H9 (cell line): ENCODE measurements at regions not wholly inside any gene's neighbourhood (a gene's known extent, or its start where the extent isn't known, plus 50 kb on each side); places are given as distances from the start of the nearest gene placed in this dataset.

Experiments used
- DNase-seq: peaks from one replicate; pipeline ENCODE4 v3.0.0-alpha.2; 2017
- H2AFZ ChIP-seq: one replicate; pipeline ENCODE4 v1.6.1; 2013; ENCODE audit warnings: mild to moderate bottlenecking, low read length, control low read depth, moderate library complexity
- H2AK5ac ChIP-seq: 2 replicates; pipeline ENCODE4 v1.6.1; 2013; ENCODE audit warnings: low read length, control low read depth, mixed read lengths; ENCODE audit not compliant: insufficient read length
- H2BK120ac ChIP-seq: one replicate; pipeline ENCODE4 v1.6.1; 2013; ENCODE audit warnings: low read depth, mild to moderate bottlenecking, low read length, control low read depth, inconsistent platforms; ENCODE audit not compliant: poor library complexity, severe bottlenecking
- H2BK12ac ChIP-seq: 2 replicates; pipeline ENCODE4 v1.6.1; 2013; ENCODE audit warnings: low read length, control low read depth, mixed read lengths, low read depth; ENCODE audit not compliant: insufficient read length
- H2BK15ac ChIP-seq: 2 replicates; pipeline ENCODE4 v1.6.1; 2013; ENCODE audit warnings: low read depth, low read length, control low read depth
- H2BK20ac ChIP-seq: one replicate; pipeline ENCODE4 v1.6.1; 2013; ENCODE audit warnings: low read depth, mild to moderate bottlenecking, low read length, control low read depth, inconsistent platforms; ENCODE audit not compliant: poor library complexity, severe bottlenecking
- H2BK5ac ChIP-seq: 2 replicates; pipeline ENCODE4 v1.6.1; 2013; ENCODE audit warnings: low read length, control low read depth, mixed read lengths; ENCODE audit not compliant: insufficient read length
- H3K14ac ChIP-seq: 2 replicates; pipeline ENCODE4 v1.6.1; 2013; ENCODE audit warnings: low read length, control low read depth; ENCODE audit not compliant: insufficient read depth
- H3K18ac ChIP-seq: 2 replicates; pipeline ENCODE4 v1.6.1; 2013; ENCODE audit warnings: low read depth, mild to moderate bottlenecking, mixed read lengths, low read length, control low read depth; ENCODE audit not compliant: insufficient read length
- H3K23ac ChIP-seq: 2 replicates; pipeline ENCODE4 v1.6.1; 2013; ENCODE audit warnings: low read length, control low read depth, mixed read lengths, low read depth; ENCODE audit not compliant: insufficient read length
- H3K23me2 ChIP-seq: 2 replicates; pipeline ENCODE4 v1.6.1; 2013; ENCODE audit warnings: low read depth, mild to moderate bottlenecking, mixed read lengths, low read length, control low read depth; ENCODE audit not compliant: insufficient read length, poor library complexity, severe bottlenecking
- H3K27ac ChIP-seq: 2 replicates; pipeline ENCODE4 v1.5.1; 2013; ENCODE audit warnings: low read length, control low read depth, mixed read lengths, low read depth; ENCODE audit not compliant: insufficient read length
- H3K27me3 ChIP-seq: 2 replicates; pipeline ENCODE4 v1.6.1; 2013; ENCODE audit warnings: low read length, control low read depth, inconsistent platforms; ENCODE audit not compliant: insufficient read depth
- H3K4ac ChIP-seq: 2 replicates; pipeline ENCODE4 v1.6.1; 2013; ENCODE audit warnings: low read depth, mild to moderate bottlenecking, control low read depth, inconsistent platforms, low read length, moderate library complexity
- H3K4me1 ChIP-seq: 2 replicates; pipeline ENCODE4 v1.6.1; 2013; ENCODE audit warnings: low read length, control low read depth, inconsistent platforms; ENCODE audit not compliant: insufficient read depth
- H3K4me2 ChIP-seq: 2 replicates; pipeline ENCODE4 v1.6.1; 2013; ENCODE audit warnings: low read length, control low read depth, mixed read lengths; ENCODE audit not compliant: insufficient read length, insufficient read depth
- H3K56ac ChIP-seq: 2 replicates; pipeline ENCODE4 v1.6.1; 2013; ENCODE audit warnings: low read depth, mild to moderate bottlenecking, mixed read lengths, low read length, control low read depth; ENCODE audit not compliant: insufficient read length
- H3K79me1 ChIP-seq: 2 replicates; pipeline ENCODE4 v1.6.1; 2013; ENCODE audit warnings: low read depth, mild to moderate bottlenecking, moderate library complexity, low read length, control low read depth, inconsistent platforms; ENCODE audit not compliant: insufficient read depth, poor library complexity, severe bottlenecking
- H3K79me2 ChIP-seq: 2 replicates; pipeline ENCODE4 v1.6.1; 2013; ENCODE audit warnings: low read length, control low read depth, inconsistent platforms; ENCODE audit not compliant: insufficient read depth
- H3K9ac ChIP-seq: 2 replicates; pipeline ENCODE4 v1.6.1; 2013; ENCODE audit warnings: low read length, control low read depth, mixed read lengths; ENCODE audit not compliant: insufficient read length; ENCODE audit errors: extremely low read depth
- H3K9me3 ChIP-seq: one replicate; pipeline ENCODE4 v1.6.1; 2013; ENCODE audit warnings: low read depth, low read length, inconsistent platforms; ENCODE audit not compliant: control insufficient read depth
- H3T11ph ChIP-seq: one replicate; pipeline ENCODE4 v1.6.1; 2013; ENCODE audit warnings: mild to moderate bottlenecking, low read length, control low read depth, inconsistent platforms
- H4K20me1 ChIP-seq: one replicate; pipeline ENCODE4 v1.6.1; 2013; ENCODE audit not compliant: control insufficient read depth, insufficient read length, insufficient read depth
- H4K5ac ChIP-seq: 2 replicates; pipeline ENCODE4 v1.6.1; 2013; ENCODE audit warnings: low read depth, mild to moderate bottlenecking, mixed read lengths, low read length, control low read depth; ENCODE audit not compliant: insufficient read length
- H4K8ac ChIP-seq: replicated peaks from 2 replicates; pipeline ENCODE4 v1.6.1; 2013; ENCODE audit warnings: low read length, control low read depth, mixed read lengths, low read depth; ENCODE audit not compliant: insufficient read length
- H4K91ac ChIP-seq: 2 replicates; pipeline ENCODE4 v1.6.1; 2013; ENCODE audit warnings: low read depth, mild to moderate bottlenecking, moderate library complexity, mixed read lengths, low read length, control low read depth; ENCODE audit not compliant: insufficient read length
- H3K27ac Mint-ChIP-seq, 3 experiments: 2 replicates in 2 of 3; 3 replicates in 1 of 3; pipeline ENCODE4 v1.8.0; 2020 to 2021; ENCODE audit warnings: mixed read lengths in 3 of 3, mild to moderate bottlenecking in 1 of 3, moderate library complexity in 1 of 3
- H3K27me3 Mint-ChIP-seq: 2 replicates; pipeline ENCODE4 v1.8.0; 2021; ENCODE audit warnings: low read depth, mild to moderate bottlenecking, moderate library complexity, mixed read lengths
- H3K36me3 Mint-ChIP-seq, 3 experiments: 2 replicates in 2 of 3; 3 replicates in 1 of 3; pipeline ENCODE4 v1.8.0; 2020 to 2021; ENCODE audit warnings: low read depth in 3 of 3, mixed read lengths in 3 of 3; ENCODE audit not compliant: insufficient read depth in 1 of 3
- H3K4me1 Mint-ChIP-seq, 2 experiments: 2 replicates each; pipeline ENCODE4 v1.8.0; 2020; ENCODE audit warnings: mixed read lengths in 2 of 2
- H3K4me3 Mint-ChIP-seq, 2 experiments: 2 replicates in 1 of 2; 3 replicates in 1 of 2; pipeline ENCODE4 v1.8.0; 2020 to 2021; ENCODE audit warnings: mild to moderate bottlenecking in 2 of 2, mixed read lengths in 2 of 2, moderate library complexity in 1 of 2
- H3K9me3 Mint-ChIP-seq, 2 experiments: 2 replicates in 1 of 2; 3 replicates in 1 of 2; pipeline ENCODE4 v1.8.0; 2020; ENCODE audit warnings: mild to moderate bottlenecking in 2 of 2, mixed read lengths in 2 of 2, moderate library complexity in 1 of 2
- CTCF ChIP-seq: fragments of 200-600 bp; sonication (generic); conservative IDR thresholded peaks from 3 replicates; pipeline ENCODE4 v1.8.0; 2021; ENCODE audit warnings: antibody characterized with exemption, mild to moderate bottlenecking
- whole genome bisulfite sequencing: extraction: QIAGEN DNeasy Blood & Tissue Kit; methylation state at CpG from one replicate; pipeline ENCODE4 v1.1.7; 2013; ENCODE audit warnings: missing lambda C conversion rate, low lambda C conversion rate, mixed read lengths; ENCODE audit not compliant: insufficient read length; ENCODE audit errors: extremely low coverage; 5-methylcytosine and 5-hydroxymethylcytosine counted together

GRCh38 chr2:61718965-61719364, 134.9 kb downstream of the FAM161A start:
- H3K4me1 Mint-ChIP-seq: no peaks in the 10 kb centered on the region
- H4K20me1 ChIP-seq: no peaks in the 10 kb centered on the region
- H3K23ac ChIP-seq: no peak overlapping the region
- H3K4me1 ChIP-seq: no peaks in the 10 kb centered on the region
- DNase-seq: no peak
- H3K79me1 ChIP-seq: no peaks in the 10 kb centered on the region
- H3K14ac ChIP-seq: no peak overlapping the region
- H3K18ac ChIP-seq: no peak overlapping the region
- H3K27me3 ChIP-seq: no peaks in the 10 kb centered on the region
- no peaks in the 10 kb centered on the region for H3K9me3 ChIP-seq
- H3K36me3 Mint-ChIP-seq: no peaks in the 10 kb centered on the region
- no peak overlapping the region for H3K27ac ChIP-seq
- no peak overlapping the region for H2BK120ac ChIP-seq
- no peak overlapping the region for H4K5ac ChIP-seq
- TF ChIP-seq CTCF: no peak
- no peak overlapping the region for H2BK5ac ChIP-seq
- no peak overlapping the region for H3K4me3 Mint-ChIP-seq
- H3K79me2 ChIP-seq: no peaks in the 10 kb centered on the region
- no peak overlapping the region for H3K56ac ChIP-seq
- no peak overlapping the region for H2AFZ ChIP-seq
- no peak overlapping the region for H3K4ac ChIP-seq
- H3K9me3 Mint-ChIP-seq: no peaks in the 10 kb centered on the region
- H2BK15ac ChIP-seq: no peak overlapping the region
- no peak overlapping the region for H2BK12ac ChIP-seq
- no peak overlapping the region for H4K8ac ChIP-seq
- no peak overlapping the region for H4K91ac ChIP-seq
- WGBS: no CpG with 5 or more reads among the region's 5 CpGs
- no peaks in the 10 kb centered on the region for H3K23me2 ChIP-seq
- no peak overlapping the region for H3T11ph ChIP-seq
- H2BK20ac ChIP-seq: no peak overlapping the region
- H3K27ac Mint-ChIP-seq: peak overlapping the region in 1 of 3 experiments; percentile 1; a peak in 1 of 7 replicates
- no peak overlapping the region for H3K4me2 ChIP-seq
- H3K27me3 Mint-ChIP-seq: no peaks in the 10 kb centered on the region; the same call in 1 of the 2 replicates
- H3K9ac ChIP-seq: no peak overlapping the region
- H2AK5ac ChIP-seq: no peak overlapping the region
